ENCODE measurements at regions not wholly inside any gene's neighbourhood (a gene's known extent, or its start where the extent isn't known, plus 50 kb on each side); places are given as distances from the start of the nearest gene placed in this dataset.
"Not testable (repeated sequence)": the region's sequence is repeated elsewhere in the genome, so short reads cannot be mapped to it uniquely, and the experiment has no call there.

DNA sequence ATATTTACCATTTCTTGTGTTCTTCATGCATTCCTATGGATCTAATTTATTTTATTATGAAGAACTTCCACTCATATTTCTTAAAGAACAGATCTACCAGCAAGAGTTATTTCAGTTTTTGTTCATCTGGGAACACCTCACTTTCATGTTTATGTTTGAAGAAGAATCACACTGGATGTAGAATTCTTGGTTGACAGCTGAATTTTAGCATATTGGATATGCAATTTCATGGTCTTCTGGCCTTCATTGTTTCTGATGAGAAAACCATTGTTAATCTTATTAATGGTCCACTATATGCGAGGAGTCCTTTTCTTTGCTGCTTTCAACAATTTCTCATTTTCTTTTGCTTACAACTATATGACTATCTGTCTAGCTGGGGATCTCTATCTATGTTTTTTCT lies 189.2 kb downstream of the UXS1 start:
- no peak for DNase-seq

DNA sequence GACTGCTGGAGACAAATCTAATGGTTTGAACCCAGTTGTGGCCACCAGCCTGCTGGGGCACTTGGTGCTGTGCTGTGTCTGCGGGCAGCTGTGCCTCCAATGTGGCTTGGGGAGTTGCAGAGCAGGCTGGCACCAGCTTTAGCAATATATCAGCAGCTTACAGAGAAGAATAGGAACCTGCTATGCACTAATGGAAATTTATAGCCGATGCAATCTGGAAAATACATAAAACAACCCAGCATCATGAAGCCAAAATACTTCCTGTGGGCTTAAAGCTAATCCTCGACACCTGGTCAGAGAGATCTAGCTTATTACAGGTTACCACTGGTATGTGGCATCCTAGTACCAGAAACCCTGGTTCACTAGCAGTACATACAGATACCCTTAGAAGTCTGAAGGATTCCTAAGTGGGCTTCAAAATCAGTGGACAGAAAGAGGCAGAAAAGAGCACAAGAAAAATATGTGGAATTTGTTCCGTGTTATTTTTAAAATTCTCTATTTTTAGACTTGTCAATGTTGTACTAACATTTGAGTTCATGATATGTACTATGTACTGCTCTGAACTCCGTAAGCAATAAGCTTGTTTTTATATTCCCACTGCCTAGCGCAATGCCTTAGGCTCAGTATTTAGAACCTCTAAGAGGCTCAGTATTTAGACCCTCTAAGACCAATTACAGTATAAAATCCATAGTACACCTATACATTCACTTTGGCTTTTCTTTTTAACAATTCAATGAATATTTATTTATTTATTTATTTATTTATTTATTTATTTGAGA lies 194.7 kb downstream of the UXS1 start:
- DNase-seq, result no peak

DNA sequence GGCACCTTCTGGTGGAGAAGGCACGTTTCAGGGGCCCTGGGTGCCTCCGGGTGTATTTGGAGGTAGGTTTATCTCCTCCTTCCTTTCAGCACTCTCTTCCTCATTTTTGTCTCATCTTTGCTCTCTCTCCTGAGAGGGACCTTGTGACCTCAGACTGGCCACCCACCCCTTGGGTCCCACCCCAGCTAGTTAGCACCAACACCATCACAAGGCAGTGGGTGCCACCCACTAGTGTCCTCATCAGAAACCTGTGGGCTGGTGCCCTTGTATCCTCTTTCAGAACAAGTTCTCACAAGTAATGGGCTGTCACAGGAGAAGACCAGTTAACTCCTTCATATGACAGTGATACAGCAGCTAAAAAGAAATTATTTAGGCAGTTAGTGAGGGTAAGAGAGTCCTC lies 196.4 kb downstream of the UXS1 start:
- no peak for DNase-seq

DNA sequence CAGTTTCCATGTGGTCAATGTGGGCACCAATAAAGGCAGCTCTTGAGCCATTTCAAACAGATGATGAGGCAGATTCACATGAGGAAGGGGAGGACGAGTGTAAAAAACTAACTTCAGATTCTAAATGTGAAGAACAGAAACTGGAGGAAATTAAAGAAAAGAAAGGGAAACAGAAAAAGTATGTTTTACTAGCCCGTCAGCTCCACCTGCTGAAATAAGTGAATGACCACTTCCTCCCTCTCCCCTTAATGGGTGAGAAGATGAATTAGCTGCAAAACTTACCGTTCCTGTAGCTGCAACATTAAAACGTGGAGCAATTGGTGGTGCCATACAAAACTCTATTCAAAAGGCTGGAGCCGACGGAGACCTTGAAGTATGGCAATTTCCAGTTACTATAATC lies 203.5 kb downstream of the UXS1 start:
- no peak for DNase-seq

DNA sequence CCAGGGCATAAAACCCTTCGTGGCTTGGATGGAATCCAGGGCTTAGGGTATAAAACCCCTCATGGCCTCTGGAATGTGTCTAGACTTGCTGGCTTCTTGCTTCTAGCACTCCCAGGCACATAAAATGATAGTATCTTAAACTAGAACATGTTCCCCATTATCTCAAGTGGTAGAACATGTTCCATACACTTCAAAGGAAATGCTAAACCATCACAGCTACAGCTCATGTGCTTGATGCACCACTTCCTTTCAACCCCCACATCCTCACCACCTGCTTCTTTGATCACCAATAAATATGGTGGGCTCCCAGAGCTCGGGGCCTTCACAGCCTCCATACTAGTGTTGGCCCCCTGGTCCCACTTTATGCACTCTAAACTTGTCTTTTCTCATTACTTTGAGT lies 204.3 kb downstream of the UXS1 start:
- not testable (repeated sequence) for DNase-seq

DNA sequence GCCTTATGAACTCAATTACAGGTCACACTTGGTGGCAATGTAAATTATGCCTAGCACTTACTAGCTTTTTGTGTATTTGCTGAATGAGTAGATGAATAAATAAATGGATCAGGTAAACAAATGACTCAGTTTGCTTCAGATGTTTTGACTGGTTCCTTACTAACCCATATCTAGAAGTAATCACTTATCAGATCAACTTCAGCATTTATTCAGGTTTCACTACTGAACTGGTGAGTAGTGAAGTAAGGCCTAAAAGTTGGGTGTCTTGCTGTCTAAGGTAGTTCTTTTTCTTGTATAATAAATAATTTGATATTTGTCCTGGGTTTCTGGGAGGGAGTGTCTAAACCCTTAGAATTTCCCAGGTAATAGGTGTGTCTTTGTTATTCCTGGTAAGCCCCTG lies 205.0 kb downstream of the UXS1 start:
- no peak for DNase-seq

DNA sequence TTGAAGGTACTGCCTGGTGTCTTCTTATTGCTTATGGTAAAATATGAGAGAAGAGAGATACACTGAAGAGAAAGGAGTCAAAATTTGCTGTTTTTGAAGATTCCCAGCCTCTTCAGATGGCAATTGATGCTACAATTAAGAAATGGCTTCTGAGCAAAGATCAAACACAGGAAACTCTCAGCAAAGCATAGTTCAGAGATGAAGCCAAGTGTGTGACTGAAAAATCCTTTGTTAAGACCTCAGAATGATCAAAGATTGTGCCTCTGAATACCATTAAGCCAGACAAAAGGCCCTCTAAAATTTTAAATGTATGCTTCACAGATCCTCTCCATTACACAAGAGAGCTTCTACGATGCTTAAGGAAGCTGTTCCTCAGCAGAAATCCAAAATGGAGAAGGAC lies 216.3 kb downstream of the UXS1 start:
- no peak for DNase-seq

DNA sequence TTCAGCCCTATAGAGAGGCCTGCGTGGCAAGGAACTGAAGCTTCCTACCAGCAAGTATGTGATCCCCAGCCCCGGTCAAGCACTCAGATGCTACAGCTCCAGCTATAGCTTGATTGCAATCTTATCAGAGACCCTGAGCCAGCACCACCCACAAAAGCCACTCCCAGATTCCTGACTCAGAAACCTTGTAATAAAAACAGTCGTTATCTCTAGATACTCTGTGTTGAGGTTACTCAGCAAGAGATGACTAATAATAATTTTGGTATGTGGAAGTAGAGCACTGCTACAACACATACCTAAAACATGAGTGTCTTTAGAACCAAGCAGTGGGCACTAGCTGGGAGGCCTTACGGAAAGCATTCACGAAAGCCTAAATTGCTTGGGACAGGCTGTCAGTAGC lies 216.9 kb downstream of the UXS1 start:
- no peak for DNase-seq

DNA sequence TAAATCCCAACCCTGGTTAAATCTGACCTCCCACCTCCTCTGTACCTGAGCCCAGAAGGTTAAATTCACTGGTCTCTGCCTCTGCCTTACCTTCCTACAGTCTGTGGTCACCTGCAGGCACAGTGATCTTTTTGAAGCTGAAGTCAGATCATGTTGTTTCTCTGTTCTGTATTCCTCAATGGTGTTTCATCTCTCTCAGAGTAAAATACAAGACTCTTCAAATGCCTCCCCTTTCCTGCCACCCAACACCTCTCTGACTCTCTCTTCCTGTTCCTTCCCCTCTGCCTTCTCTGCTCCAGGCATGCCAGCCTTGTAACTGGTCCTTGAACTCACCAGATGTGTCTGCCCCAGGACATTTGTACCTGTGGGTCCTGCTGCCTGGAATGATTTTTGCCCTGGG lies 219.3 kb downstream of the UXS1 start:
- DNase-seq, result no peak

DNA sequence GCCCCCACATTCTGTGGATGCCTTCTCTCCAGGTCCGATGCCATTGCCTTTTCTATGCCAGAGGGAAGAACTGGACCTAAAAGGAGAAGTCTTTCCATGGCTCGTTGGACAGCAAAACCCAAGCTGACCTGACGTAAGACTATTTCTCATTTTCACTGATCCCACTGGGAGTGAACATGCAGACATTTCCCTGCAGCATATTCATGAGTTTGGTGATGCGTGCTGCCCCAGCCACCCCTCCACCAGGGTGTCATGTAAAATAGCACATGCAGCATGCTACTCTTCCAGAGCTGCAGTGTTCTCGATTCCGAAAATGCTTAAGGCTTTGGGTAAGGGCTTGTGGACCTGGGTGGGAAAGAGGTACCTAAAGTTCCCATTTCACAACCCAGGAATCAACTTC lies 221.2 kb downstream of the UXS1 start:
- DNase-seq, result no peak

DNA sequence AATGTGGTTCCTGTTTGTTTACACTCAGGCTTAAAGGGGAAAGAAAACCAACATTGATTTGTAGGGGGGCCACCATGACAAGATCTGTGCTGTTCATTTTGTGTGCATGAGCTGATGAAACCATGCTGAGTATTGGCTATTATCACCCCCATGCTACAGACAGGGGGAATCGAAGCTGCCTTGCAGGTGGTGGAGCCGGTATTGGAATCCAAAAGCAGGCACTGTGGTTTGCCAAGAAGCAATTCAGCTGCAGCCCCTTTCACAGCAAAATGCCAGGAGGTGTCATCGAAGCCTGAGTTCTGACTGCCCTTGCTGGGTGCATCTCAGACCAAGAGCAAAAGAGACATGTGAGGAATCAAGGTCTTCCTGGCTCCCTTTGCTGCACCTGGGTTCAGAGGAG lies 221.9 kb downstream of the UXS1 start:
- no peak for DNase-seq

DNA sequence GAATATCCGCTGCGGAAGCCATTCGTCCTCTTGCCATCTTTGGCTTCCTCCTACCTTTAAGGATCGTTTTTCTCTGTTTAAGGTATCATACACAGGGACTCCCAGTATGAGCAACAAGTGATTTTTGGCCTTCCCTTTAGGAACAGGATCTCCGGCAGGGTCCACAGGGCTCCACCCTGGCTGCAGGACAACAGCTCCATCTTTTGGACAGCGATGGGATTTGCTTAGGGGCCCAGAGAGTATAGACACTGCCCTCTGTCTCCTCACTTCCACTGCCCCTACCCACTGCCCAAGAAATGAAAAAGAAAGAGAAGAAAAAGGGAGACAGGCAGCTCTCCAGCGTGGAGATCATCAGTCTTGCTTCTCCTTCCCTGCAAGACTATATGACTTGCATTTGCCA lies 224.5 kb downstream of the UXS1 start:
- peak; percentile 50 for DNase-seq

DNA sequence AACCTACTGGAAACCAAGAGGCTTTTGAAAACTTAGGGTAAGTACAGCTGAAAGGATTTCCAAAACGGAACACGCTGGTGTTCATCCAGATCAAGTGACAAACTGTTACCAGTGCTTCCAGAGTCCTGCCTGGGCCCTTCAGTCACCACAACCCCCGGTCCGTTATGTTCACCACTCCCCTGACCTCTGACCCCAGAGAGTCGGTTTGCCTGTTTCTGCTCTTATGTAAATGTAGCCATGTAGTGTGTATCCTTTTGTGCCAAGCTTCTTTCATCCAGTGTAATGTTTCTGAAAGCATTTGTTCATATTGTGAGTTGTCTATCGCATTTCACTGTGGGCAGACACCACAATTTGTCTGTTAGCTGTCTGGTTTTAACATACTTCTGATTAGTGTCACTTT lies 217.5 kb downstream of the NCK2 start:
- DNase-seq, result no peak

DNA sequence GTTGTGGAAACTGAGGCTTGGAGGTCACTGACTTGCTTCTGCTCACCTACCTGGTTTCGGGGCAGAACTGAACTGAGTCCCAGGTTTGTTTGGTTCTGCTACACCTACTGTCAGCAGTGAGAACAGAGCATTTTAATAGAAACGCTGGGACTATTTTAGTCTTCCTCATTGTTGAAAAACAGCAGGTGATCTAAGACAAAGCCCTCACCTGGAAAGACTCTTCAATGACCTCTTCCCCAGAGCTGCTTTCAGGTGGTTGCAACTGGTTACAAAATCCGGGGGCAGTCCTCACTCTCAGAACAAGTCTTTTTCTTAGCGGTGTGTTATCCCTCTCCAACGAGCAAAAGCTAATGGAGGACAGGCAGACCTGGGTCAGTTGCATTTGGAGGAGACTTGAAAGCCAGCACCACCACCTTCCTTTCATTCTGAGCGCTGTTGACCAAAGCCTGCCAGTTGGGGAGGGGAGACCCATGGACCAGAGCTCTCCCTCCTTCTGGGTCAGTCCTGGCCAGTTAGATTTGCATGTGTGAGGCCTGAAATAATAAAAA lies 217.0 kb downstream of the NCK2 start:
- DNase-seq, result no peak

DNA sequence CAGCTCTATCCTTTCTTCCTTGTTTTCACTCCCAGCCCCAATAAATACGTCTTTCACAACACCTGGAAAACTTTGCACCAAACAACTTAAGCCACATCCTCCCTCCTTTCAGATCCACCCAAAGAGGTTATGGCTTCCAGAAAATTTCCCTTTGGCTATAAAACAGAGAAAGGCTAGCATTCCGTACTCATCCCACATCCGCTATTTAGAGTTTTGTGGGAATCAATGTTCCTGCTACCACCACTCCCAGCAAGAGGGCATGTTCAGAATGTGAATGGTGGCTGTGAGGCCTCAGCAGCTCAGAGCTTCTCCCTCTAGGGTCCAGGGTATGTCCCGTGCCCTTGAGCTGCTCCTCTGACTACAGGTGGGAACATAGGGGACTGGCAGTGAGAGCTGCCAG lies 214.6 kb downstream of the NCK2 start:
- no peak for DNase-seq

DNA sequence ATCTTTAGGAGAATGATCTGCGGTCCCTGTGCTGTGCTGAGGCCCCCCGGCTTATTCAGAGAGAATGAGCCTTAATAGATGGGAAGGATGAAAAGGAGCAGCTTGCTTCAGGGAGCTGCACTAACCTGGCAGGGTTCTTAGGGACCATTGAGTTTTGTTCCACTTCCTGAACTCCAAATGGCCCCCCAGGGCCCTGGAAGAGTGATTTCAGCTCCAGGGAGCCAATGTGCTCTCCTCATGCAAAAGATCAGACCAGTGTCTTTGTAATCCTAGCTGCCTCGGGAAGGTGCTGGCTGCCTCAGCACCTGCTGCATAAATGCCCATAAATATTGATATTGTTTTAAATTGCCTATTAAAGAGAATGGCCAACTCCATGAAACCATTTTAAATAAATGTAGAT lies 210.2 kb downstream of the NCK2 start:
- DNase-seq, result no peak

DNA sequence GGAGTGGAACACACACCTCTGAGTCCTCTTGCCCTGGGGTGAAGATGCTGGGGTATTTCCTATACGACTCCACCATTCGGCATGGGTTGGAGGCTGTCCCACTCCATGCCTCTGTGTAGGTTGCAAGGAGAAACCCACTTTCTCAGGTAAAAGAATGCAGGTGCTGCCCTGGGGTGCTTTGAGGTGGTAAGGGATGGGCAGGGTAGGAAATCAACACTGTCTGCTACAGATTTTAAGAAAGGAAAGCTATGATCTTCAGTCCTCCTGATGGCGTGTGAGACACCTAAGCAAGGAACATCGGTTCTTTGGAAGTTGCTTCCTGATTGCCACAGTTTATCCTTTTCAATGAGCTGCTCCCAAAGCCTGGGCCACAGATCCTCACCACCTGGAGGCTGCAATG lies 209.2 kb downstream of the NCK2 start:
- DNase-seq, result no peak

DNA sequence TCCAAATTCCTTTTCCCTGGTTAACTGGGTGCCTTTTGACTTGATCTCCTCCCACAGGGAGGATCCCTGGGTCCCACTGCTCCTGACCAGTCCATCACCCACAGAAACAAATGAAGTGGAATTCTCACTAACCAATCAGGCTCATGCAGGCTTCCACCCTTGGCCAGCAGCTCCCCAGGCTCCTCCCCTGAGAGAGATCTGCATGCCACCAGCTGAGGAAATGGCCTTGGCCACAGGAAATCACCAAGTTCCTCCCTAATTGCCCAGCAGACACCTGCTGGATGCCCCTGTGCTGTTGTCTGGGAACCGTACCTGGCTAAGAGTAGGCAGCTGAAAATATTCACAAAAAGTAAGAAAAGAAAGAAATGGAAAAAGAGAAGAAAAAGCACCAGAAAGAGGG lies 207.4 kb downstream of the NCK2 start:
- no peak for DNase-seq

DNA sequence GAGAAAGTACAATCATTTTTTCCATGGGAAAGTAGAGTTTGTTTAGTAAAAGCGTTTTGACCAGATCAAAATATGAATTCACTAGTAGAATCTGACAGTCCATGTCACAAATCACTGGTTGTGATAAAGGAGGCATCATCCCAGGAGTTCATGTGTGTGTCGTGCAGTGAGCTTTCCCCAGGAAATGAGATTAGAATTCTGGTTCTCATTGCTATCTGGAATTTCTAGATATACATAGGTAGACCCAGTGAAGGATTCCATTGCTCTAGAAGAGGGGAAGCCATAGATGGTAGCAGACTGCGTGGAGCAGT lies 206.6 kb downstream of the NCK2 start:
- DNase-seq, result no peak

DNA sequence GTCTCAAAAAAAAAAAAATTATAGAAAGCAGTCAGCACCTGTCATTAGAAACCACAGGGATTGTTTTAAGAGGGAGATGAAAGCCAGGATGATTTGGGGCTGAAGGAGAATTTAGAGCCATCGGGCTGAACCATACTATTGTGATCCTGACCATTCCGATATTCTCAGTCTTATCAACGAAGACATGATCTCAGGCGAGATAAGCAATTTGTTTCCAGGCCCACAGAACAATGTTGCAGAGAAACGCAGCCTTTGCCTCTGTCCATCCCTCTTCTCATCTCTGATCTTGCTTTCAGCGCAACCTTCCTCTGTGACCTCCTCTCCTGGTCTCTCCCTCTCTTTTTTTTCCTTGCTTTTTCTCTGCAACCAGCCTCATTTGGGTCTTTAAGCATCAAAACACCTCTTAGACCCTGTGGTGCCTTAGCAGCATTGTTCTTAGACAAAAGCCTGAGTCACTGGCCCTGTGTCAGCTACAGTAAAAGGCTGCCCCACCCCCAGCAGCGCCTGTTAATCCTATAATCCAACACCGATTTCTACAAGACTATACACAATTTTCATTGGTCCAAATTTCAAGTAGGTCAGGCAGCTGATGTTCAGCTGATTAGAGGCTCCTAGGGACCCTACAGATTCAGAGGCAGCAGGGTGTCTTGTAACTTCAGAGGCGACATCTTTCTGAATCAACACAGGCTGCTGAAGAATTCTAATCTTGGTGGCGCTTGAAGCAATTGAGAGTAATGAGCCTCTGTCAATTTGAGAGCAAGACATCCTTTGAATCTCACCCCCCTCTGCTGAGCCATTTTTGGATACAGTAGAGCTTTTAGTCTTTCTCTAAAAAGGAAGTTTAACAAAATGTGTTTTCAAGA lies 206.0 kb downstream of the NCK2 start:
- DNase-seq, result no peak

DNA sequence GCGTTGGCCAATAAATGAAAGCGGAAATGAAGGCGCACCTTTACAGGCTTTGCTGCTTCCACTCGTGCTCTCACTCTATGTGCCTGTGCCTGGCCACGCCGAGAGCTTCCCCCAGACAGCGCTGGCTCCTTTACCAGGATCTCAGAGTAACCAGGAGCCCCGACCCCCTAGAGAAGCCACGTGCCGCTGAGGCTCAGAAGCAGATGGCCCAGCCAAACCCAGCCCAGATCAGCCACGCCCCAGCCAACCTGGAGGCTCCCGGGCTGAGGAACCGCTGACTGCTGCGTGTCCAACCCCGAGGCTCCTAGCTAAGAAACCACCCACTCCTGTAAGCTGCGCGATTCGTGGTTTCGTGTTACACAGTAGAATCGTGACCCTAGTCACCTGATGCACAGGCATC lies 199.3 kb downstream of the NCK2 start:
- no peak for DNase-seq
